GM19328 (cell line): ENCODE measurements at regions not wholly inside any gene's neighbourhood (a gene's known extent, or its start where the extent isn't known, plus 50 kb on each side); places are given as distances from the start of the nearest gene placed in this dataset.

Source experiments
- ATAC-seq: cut with Tn5 transposase; IDR thresholded peaks from one replicate; pipeline ENCODE4 v1.9.1; 2021; ENCODE audit warnings: mild to moderate bottlenecking, moderate library complexity; ENCODE audit not compliant: unreplicated experiment

- no peak for ATAC-seq
Measured at GRCh38 chr10:61319386-61320256, 133.6 kb downstream of the TMEM26 start.

DNA sequence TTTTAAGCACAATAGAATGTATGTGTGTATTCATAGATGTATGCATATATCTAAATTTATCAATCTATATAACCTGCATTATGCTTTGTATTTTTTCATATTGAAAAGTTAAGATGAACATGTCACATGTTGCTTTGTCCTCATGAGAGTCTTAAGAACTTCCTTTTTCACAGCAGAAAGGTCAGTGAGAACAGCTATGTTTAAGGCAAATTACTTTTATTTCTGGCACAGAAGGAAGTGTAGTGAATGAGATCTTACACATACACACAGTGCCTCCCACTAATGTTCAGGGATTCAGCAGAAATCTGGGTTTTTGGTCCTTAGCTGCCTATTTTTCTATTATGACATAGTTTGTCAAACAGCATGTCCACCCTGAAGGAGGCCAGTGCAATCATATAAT is 134.8 kb downstream of the TMEM26 start:
- ATAC-seq = no peak

DNA sequence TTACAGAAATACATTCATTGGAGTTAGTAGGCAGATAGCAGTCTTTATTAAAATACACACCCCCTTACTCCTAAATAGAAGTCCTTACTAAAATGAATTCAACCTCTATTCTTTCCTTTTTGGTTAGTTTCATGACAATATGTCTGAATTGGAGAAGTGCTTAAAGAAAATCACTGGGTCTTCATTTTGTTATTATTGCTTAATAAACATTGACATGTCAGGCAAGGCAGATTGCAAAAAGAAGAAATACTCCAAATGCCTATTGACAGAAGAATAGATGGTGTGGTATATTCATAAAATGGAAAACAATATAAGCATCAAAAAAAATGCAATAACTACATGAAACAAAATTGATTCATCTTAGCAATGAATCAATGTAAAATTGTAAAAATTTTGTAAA is 135.5 kb downstream of the TMEM26 start:
- ATAC-seq = no peak

DNA sequence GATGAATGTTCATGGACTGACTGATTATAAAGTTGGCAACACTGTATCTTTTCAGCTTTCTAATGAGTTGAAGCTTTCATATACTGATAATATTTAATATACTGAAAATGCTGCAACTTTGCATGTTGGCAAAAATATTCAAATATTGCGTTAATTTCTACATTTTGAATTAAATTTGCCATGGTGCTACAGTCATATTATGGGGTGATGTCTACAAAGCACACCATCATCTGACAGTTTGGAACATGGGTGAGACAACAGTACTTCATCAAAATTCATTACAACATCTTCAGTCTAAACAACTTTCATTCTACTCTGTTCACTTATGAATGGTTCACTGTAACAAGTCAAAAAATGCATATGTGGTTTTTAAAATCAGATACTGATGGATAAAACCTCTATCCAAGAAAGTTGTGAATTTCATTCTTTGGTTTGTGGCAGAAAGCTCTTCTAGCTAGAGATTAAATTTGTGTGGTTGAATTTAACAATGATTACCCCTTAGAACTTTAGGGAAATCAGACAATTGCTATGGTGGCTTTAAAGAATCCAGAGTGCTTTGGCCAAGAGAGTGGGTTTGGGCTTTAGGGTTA is 136.4 kb downstream of the TMEM26 start:
- ATAC-seq = no peak

DNA sequence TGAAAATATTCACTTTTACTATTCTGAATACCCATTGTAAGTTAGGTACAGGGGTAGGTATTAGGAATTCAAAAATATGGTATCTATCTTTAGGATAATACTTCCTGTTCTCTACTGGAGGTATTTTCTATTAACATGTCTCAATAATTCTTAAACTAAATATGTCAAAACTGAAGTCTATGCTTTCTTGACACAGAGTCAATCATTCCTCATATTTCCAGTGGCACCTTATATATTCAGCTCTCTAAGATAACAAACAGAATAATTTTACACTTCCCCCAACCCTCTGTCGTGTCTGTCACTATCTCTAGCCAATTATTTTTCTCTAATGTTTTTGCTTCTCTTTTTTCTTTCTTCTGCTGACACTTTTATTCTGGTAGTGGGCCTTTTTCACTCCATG is 138.9 kb downstream of the TMEM26 start:
- ATAC-seq = no peak

GRCh38 chr10:61313460-61313859 is 139.7 kb downstream of the TMEM26 start:
- ATAC-seq = no peak

DNA sequence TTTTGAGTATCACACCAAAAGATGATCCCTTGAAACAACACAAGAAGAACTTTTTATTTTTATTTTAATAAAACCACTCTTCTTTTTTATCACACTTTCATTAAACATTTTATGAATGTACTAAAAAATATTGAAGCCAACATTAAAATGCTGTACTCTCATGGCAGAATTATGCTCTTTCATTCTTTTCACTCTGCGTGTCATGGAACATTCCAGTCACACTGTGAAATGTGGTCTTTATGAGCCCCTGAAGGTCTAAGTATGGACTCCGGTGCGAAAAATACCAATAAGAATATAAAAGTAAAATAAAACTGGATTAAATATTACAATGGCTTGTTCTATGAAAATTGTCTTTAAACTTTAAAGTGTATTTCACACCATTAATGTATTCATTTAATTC is 148.4 kb downstream of the TMEM26 start:
- ATAC-seq = no peak

DNA sequence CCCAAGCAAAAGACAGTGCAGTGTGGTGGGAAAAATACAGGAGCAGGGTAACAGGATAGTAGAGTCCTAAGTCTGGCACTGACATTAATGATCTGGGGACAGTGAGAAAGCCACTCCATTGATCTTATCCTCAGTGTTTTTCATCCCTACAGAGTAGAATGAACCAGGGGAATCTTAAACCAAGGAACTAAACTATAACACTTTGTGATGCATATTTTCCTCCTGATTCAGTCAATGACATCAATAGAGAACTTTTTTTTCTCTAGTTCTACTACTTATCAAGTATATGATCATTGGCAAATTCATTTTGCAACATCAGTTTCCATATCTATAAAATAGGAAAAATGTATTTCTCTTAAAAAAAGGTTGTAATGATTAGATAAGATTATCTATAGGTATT is 151.1 kb downstream of the TMEM26 start:
- no peak for ATAC-seq

DNA sequence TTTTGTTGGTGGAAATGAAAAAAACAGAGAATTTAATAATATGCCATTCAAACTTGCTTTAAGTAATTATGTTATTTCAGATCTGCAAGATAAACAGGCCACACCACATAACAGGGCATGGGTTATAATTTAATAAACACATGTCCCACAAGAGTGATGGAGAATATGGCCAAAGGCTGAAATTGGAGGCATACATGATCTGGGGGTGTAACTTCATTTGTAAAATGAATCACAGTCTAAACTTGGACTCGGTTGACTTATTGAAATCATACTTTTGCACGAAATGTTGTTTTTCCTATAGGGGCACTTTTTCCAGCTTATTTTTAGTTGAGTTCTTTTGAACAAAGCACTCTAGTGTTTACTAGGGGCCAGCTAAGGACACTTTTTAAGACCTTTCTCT is 151.6 kb downstream of the TMEM26 start:
- no peak for ATAC-seq

- ATAC-seq = no peak
Measured at GRCh38 chr10:61299841-61300240, 153.3 kb downstream of the TMEM26 start.

DNA sequence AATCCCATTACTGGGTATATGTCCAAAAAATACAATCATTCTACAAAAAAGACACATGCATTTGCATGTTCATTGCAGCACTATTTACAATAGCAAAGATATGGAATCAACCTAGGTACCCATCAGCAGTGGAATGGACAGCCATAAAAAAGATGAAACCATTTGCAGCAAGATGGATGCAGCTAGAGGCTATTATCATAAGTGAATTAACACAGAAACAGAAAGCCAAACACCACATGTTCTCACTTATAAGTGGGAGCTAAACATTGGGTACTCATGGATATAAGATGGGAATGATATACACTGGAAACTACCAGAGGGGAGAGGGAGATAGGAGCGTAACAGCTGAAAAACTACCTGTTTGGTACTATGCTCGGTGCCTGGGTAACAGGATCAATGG is 154.0 kb downstream of the TMEM26 start:
- no peak for ATAC-seq

- no peak for ATAC-seq
Measured at GRCh38 chr10:61298194-61298593, 155.0 kb downstream of the TMEM26 start.

GRCh38 chr10:61296161-61296560 is 157.0 kb downstream of the TMEM26 start:
- no peak for ATAC-seq

DNA sequence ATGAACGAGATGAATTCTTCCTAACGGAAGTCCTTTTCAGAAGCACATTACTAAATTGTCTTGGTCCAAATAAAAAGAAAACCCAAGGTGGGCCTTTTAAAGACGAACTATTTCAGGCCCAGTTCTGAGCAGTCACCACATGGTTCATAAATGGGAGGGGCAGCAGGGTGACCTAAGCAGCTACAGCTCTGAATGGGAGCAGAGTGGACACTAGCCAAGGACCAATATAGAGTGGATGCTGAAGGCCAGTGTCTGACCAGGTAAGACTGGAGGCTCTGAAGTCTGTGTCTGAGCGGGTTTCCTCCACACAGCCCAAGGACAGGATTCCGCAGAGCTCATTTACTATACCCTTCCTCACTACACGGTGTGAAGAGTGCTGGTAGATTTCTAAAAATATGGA is 159.1 kb downstream of the TMEM26 start:
- ATAC-seq = no peak

- no peak for ATAC-seq
Measured at GRCh38 chr10:61289813-61290212, 163.4 kb downstream of the TMEM26 start.

DNA sequence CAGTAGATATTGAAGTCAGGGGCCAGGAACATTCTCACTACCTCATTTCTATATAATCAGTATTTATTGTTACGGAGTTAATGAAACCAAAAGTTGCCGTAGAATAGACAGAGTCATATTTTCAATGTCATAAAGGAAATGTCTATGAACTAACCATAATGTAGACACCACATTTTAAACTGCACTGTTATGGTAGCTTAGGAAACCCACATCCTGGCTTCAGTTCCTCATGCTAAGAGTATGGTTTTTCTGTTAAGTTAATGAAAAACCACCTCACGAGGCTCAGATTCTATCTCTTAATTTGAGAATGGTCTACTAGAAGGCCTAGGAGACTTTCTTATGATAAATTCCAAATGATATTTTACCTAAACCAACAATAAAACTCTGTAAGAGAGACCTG is 166.5 kb downstream of the TMEM26 start:
- ATAC-seq = peak; percentile 100

GRCh38 chr10:61285749-61286148 is 167.4 kb downstream of the TMEM26 start:
- no peak for ATAC-seq

DNA sequence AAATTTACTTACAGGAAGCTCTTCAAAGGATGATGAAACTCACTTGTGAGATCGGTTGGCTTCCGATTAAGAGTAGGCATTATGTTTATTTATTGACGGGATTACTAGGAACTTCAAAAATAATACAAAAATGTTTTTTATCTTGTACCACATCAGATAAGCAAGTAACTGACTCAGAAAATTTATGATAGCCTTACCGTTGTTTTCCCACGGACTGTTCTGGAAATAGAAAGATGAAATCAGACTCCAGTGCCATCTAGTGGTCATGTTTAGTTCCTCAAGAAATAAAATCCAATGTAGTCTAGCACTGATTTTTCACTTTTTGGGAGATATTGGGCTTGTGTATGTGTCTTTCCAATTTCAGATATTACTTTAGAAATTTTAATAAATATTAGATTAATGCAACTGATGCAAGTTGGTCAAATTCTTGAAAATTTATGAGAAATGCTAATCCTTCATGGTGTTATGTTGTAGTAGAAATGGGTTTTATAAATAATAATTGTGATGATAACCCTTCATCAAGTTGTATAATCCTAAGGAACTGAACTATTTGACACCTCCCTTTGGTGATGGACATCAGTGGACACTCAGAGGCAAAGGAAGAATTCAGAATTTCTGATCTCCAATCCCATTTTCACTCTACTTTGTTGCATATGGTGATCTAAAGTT is 168.8 kb downstream of the TMEM26 start:
- no peak for ATAC-seq

DNA sequence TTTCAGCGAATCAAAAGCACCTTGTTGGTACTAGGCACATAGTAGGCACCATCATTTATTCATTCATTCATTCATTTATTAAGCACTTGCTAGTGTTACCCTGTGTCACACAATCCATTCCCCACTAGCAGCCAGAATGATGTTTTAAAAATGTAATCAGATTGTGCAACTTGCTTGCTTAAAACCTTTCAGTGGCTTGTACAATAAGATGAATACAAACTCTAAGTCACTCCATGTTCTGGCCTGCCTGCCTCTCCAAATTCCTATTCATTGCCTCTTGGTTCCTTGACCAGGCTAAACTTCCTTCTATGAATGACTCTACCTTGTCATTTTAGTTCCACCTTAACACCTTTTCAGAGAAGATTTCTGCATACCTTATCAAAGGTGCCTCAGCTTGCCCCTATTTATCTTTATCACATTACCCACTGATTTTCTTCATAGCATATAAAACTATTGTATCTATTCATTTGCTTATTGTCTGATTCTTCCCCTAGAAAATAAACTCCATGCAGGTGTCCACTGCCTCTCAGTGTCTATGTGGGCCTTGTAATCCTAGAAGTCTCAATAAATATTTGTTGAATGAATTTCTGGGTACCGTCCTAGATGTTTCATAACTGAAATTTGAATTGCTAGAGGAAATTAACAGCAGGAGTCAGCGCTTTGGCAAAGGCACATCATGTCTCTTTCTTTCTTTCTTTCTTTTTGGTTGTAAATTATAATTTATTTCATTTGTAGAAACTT is 169.5 kb downstream of the TMEM26 start:
- ATAC-seq = no peak

DNA sequence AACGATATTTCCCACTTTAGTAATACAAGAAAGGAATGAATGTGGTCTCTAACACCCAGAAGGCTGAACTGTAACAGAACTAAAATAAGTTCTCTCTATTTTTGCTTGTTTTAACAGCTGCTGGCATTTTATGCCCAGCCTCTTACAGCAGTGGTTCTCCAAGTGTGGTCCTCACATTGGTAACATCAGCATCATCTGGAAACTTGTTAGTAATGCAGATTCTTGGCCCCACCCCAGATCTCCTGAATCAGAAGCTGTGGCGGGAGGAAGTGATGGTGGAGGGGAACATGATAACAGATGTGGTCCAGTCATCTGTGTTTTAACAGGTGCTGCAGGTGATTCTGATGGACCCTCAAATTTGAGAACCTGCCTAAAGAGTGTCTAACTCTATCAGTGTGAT is 170.1 kb downstream of the TMEM26 start:
- ATAC-seq = no peak

- no peak for ATAC-seq
Measured at GRCh38 chr10:61280303-61280702, 172.9 kb downstream of the TMEM26 start.
